Stomach (tissue), 8 donors: ENCODE measurements at regions not wholly inside any gene's neighbourhood (a gene's known extent, or its start where the extent isn't known, plus 50 kb on each side); places are given as distances from the start of the nearest gene placed in this dataset.
A peak's percentile ranks its signal among the peaks of the same experiment; 100 is the strongest.

Experiments
- DNase-seq, 2 donors: peaks; one replicate each; pipeline versions ENCODE4 v3.0.0 to v3.0.0-alpha.2; 2013 to 2019
- H3K27ac ChIP-seq, 5 donors: fragments of 200-600 bp in 4 of 5; sonication (generic) in 4 of 5; one replicate each; pipeline ENCODE4 v1.5.1; 2013 to 2019; ENCODE audit warnings: mild to moderate bottlenecking in 1 of 5, moderate library complexity in 1 of 5
- H3K27me3 ChIP-seq, 3 donors: fragments of 200-600 bp; sonication (generic); one replicate each; pipeline ENCODE4 v1.5.1; 2017 to 2019; ENCODE audit warnings: mixed run types in 1 of 3
- H3K36me3 ChIP-seq, 4 donors: fragments of 200-600 bp; sonication (generic); 1 replicate in 3 of 4; 2 replicates in 1 of 4; pipeline ENCODE4 v1.5.1; 2016 to 2019
- H3K4me1 ChIP-seq, 4 donors: fragments of 200-600 bp; sonication (generic); one replicate each; pipeline ENCODE4 v1.5.1; 2016 to 2019
- H3K4me3 ChIP-seq, 4 donors: fragments of 200-600 bp; sonication (generic) in 3 of 4; one replicate each; pipeline ENCODE4 v1.5.1; 2016 to 2019; ENCODE audit warnings: mild to moderate bottlenecking in 1 of 4
- H3K9me3 ChIP-seq, 4 donors: fragments of 200-600 bp; sonication (generic); one replicate each; pipeline ENCODE4 v1.5.1; 2016 to 2019
- CTCF ChIP-seq, 7 experiments: fragments of 450-650 bp in 4 of 7; fragments of 200-600 bp in 3 of 7; sonication (generic) in 3 of 7; IDR thresholded peaks; one replicate each; pipeline ENCODE4 v1.5.1; 2016 to 2019; ENCODE audit warnings: antibody characterized with exemption in 7 of 7, control low read depth in 2 of 7, mild to moderate bottlenecking in 1 of 7
- EP300 ChIP-seq: sonication (generic); formaldehyde crosslinking; IDR thresholded peaks from one replicate; pipeline ENCODE4 v1.6.1; 2017; ENCODE audit warnings: antibody characterized with exemption
- POLR2A ChIP-seq, 4 donors: fragments of 450-650 bp; IDR thresholded peaks; one replicate each; pipeline ENCODE4 v1.6.1; 2016; ENCODE audit warnings: antibody characterized with exemption in 4 of 4, control low read depth in 2 of 4, mild to moderate bottlenecking in 1 of 4, moderate library complexity in 1 of 4
- POLR2AphosphoS5 ChIP-seq, 3 donors: sonication (generic); formaldehyde crosslinking; IDR thresholded peaks; one replicate each; pipeline ENCODE4 v1.6.1; 2016; ENCODE audit warnings: antibody characterized with exemption in 3 of 3
- WGBS, 5 donors: extraction: QIAGEN DNeasy Blood & Tissue Kit in 3 of 5; methylation state at CpG; one replicate each; pipeline versions ENCODE4 v1.1.5 to v1.1.7; 2013 to 2018; 5-methylcytosine and 5-hydroxymethylcytosine counted together
- intact Hi-C: fragments of 100-400 bp; cut with DNase I; formaldehyde crosslinking; loops from one replicate; pipeline ENCODE4 v1.15.1; 2023; ENCODE audit warnings: low total_unique reads
- donor health status: healthy with polysubstance abuse.
- donor health status: Bipolar disorder and iron deficiency.
- donor health status: healthy.

DNA sequence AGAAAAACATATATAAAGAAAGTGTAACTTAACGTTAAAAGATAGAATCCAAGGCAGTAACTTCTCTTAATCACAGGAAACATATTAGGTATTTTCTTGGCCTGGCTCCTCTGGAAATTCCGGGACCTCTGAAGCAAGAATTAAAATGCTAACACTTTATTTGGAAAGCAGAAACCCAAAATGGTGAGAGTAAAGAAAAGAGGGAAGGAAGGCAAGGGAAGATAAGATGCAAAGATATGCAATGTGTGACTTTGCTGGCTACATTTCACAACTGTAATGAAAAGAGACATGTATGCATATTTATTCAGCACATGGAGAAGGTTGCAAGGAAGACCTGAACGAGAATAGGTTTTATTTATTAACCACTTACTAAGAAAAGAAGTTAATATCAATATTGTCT, 372.5 kb downstream of the TBL1XR1 start:
- intact Hi-C loops = no loop called here
- TF ChIP-seq POLR2AphosphoS5 (IDR thresholded peaks at IDR 0.05) (no peak), CTCF (IDR thresholded peaks at IDR 0.05) (no peak), POLR2A (IDR thresholded peaks at IDR 0.05) (no peak), EP300 (no peak)
- H3K36me3 ChIP-seq = no peaks in the 10 kb centered on the region
- no peaks in the 10 kb centered on the region for H3K4me1 ChIP-seq
- no peaks in the 10 kb centered on the region for H3K9me3 ChIP-seq
- H3K27ac ChIP-seq = no peak overlapping the region
- no peaks in the 10 kb centered on the region for H3K27me3 ChIP-seq
- 16 to 39% (median 25%) methylated on average over 3 of the region's 3 CpGs for WGBS, 5 donors
- H3K4me3 ChIP-seq = no peak overlapping the region
- DNase-seq = no peak

DNA sequence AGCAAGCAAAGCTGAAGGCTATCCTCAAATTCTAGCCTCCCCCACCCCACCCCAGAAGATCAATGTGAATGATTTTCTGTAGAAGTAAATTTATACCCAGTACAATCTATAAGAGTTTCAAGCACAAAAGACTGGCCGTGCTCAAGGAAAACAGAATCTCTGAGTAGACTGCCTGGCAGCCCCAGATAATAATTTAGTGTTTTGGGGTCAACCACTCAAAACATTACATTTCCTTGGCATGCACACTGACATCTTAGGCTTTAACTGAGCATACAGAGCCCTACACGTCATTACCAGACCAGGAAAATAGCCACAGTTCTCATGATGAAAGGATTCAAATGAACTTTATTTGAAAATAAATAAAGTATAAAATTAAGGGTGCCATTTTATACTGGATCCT, 376.5 kb downstream of the TBL1XR1 start:
- 66 to 76% (median 71%) methylated on average over 2 of the region's 2 CpGs for WGBS, 5 donors

GRCh38 chr3:176816937-176817336, 380.3 kb downstream of the TBL1XR1 start:
- Histone ChIP-seq H3K4me3 (no peak overlapping the region), H3K27me3 (no peaks in the 10 kb centered on the region), H3K9me3 (no peaks in the 10 kb centered on the region), H3K4me1 (peaks cover 0 to 5% (median 0%) of the 10 kb centered on the region in 4 donors), H3K27ac (no peak overlapping the region), H3K36me3 (no peaks in the 10 kb centered on the region)
- intact Hi-C loops = no loop called here
- WGBS, 5 donors = 82 to 92% (median 90%) methylated on average over 18 of the region's 18 CpGs
- DNase-seq = no peak
- no peak for TF ChIP-seq POLR2AphosphoS5 (IDR thresholded peaks at IDR 0.05)
- TF ChIP-seq EP300 = no peak
- TF ChIP-seq CTCF (IDR thresholded peaks at IDR 0.05) = no peak
- no peak for TF ChIP-seq POLR2A (IDR thresholded peaks at IDR 0.05)

More for the DNA sequence above, 376.5 kb downstream of the TBL1XR1 start:
- Histone ChIP-seq H3K9me3 (no peaks in the 10 kb centered on the region), H3K36me3 (no peaks in the 10 kb centered on the region), H3K27ac (no peak overlapping the region), H3K27me3 (no peaks in the 10 kb centered on the region), H3K4me3 (no peak overlapping the region), H3K4me1 (no peaks in the 10 kb centered on the region)
- TF ChIP-seq CTCF (IDR thresholded peaks at IDR 0.05) (no peak), POLR2AphosphoS5 (IDR thresholded peaks at IDR 0.05) (no peak), POLR2A (IDR thresholded peaks at IDR 0.05) (no peak), EP300 (no peak)
- intact Hi-C loops = no loop called here
- DNase-seq = no peak

GRCh38 chr3:176814285-176814684, 383.0 kb downstream of the TBL1XR1 start:
- TF ChIP-seq POLR2A (IDR thresholded peaks at IDR 0.05) = no peak
- no peak for TF ChIP-seq EP300
- TF ChIP-seq CTCF (IDR thresholded peaks at IDR 0.05) = peak in 3 of 7 experiments; percentile 8 to 32 (median 25)
- no peak for TF ChIP-seq POLR2AphosphoS5 (IDR thresholded peaks at IDR 0.05)
- peak; percentile 41 to 82 for DNase-seq
- Histone ChIP-seq H3K9me3 (no peaks in the 10 kb centered on the region), H3K4me3 (no peak overlapping the region), H3K4me1 (peaks cover 0 to 5% (median 0%) of the 10 kb centered on the region in 4 donors), H3K36me3 (no peaks in the 10 kb centered on the region), H3K27me3 (no peaks in the 10 kb centered on the region), H3K27ac (no peak overlapping the region)
- 11 to 25% (median 16%) methylated on average over 12 of the region's 12 CpGs for WGBS, 5 donors
- intact Hi-C loops = no loop called here
